Islet precursor cell (in vitro differentiated cells): ENCODE measurements at regions not wholly inside any gene's neighbourhood (a gene's known extent, or its start where the extent isn't known, plus 50 kb on each side); places are given as distances from the start of the nearest gene placed in this dataset.
A peak's percentile ranks its signal among the peaks of the same experiment; 100 is the strongest.

ENCODE experiments used
- DNase-seq: peaks from one replicate; pipeline ENCODE4 v3.0.0-alpha.2; 2018

DNA sequence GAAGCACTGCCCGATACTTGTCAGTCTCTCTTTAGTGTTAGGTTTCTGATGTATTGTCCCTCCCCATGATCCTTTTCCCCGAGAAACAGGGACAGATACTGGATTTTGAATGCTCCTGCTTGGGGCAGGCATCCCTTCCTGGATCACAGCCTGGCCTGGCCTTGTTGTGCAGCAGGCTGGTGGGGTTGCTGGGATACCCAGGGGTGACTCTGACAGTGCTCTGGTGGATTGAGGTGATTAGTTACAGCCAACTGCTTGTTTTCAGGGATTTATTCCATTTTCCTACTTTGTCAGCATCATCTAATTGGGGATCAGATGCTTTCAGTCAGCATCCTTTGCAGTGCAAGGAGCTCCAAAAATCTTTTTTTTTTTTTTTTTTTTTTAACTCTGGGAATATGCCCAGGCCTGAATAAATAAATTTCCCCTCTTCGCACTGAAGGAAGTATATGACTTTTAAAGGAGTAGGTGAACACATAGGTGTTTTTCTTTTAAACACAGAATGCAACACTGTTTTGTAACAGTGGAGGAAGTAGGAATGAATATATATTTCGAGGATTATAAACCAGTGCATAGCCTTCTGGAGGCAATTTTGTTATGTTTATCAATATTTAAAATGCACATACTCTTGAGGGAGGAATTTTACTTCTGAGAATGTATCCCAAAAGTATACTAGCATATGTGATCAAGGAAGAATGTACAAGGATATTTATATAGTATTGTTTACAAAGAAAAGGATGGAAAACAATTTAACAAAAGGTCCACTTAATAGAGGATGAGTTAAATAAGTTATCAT is 127.3 kb upstream of the ELL2 start:
- DNase-seq, result no peak

DNA sequence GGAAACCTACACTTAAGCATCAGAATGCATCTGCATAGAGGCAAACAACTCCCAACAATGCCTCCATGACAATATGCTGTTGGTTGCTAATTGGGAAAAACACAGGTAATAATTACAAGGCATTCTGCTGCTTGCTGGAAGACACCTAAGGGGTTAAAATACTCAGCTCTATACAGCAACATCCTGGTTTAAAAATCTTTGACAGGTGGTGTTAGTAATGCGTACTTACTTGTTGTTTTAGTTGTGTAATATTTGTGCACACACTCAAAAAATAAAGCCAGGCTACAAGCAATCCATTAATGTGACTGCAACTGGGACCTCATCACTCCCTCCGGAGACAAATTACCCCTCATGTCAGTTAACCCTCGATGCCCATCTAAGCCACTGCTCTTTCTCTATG is 126.3 kb upstream of the ELL2 start:
- DNase-seq, result no peak

DNA sequence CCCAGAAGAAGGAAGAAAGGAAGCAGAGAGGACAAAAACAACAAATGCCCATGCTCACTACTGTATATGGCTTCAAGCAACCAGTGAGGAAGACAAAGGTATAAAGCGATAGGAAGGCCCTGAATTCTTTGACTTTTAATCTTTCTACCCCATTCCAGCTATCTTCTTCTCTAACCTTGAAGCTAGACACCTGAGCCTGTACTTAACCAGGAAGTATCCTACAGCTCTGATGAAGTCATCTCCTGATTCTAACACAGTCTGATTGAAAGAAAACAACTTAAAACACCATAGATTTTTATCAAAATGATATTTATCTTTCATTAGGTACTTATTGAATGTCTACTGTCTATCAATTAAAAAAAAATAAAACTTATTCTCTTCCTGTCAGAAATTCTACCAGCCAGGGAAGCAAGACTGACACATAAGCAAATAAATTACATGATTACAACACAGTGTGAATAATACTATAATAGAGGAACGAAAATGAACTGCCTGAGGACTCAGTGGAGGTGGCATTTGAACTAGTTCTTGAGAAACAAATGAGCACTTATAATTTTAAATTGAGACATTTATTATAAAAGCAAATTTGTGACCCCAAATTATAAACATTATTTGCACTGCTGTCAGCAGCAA is 123.3 kb upstream of the ELL2 start:
- DNase-seq, result no peak

DNA sequence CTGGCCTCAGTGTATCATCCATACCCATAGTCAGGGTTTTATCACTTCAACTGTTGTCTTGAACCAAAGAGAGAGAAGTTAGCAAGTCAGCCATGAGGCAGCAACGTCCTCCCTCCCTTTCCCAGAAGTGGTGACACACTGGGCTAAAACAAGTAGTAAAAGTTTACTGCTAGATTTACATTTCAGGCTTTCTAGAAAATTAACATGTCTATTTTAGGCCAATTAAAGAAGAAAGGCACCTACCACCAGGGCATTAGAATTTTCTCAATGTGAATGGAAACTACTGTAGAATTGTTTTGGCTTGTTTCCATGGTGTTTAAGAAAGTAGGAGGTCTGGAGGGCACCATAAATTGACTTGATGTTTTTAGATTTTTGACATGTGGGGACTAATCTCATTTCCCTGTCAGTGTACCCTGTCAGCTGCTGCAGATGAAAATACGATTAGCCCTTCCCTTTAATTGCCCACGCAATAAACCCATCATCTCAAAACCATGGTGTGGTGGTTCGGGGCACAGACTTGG is 121.8 kb upstream of the ELL2 start:
- no peak for DNase-seq

DNA sequence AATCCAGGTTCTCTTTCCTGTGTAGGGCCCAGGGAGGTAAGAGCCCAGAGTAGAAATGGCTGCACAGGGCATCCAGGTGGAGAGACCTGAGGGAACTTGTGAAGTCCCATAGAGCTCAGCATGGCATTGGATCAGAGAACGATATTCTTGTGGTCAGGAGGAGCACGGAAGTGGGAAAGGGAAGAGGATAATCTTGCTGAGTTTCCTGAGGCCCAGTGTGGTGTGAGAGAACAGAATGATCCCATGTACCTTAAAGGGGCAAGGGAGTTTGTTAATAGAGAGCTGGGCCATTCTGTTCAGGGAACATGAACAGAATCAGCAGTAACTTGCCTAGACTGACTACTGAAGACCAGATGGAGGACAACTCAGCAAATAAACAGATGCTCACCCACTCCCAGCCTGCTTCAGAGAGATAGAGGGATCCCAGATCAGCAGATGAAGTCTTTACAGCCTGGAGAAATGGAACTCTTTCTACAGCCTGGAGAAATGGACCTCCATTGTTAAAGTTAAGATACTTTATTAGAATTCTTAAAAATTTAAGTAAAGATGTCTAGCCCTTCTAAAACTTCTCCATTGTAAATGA is 119.7 kb upstream of the ELL2 start:
- DNase-seq, result no peak

DNA sequence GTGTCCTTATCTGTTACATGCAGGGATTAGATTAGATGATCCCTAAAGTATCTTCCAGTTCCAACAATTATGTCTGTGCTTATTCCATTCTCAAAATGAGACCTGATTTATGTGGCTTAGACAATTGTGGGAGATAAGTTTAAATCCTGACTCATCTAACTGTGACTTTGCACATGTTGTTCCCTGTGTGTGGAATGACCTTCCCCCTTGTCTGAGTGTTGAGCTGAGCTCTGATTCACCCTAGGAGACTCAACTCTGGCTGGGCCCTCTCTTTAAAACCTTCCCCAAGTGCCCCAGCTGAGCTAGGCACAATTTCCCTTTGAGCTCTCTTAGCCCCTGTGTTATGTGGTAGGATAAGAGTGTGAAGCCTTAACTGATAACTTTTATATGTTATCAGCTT is 118.9 kb upstream of the ELL2 start:
- no peak for DNase-seq

DNA sequence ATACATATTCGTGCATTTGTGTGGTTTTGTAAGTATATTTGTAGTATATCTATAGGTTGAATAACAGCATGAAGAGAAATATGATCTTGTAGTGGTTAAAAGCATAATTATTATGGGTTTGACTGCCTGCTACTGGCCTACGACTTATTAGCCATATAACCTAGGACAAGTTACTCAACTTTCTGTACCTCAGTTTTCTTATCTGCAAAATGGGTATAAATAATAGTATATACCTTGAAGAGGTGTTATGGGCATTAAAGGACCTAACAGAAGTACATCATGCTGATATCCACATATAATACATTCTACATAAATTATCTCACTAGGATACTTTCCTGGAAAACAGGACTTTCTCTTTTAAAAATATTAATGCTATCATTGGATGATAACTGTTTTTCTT is 118.3 kb upstream of the ELL2 start:
- DNase-seq, result no peak

DNA sequence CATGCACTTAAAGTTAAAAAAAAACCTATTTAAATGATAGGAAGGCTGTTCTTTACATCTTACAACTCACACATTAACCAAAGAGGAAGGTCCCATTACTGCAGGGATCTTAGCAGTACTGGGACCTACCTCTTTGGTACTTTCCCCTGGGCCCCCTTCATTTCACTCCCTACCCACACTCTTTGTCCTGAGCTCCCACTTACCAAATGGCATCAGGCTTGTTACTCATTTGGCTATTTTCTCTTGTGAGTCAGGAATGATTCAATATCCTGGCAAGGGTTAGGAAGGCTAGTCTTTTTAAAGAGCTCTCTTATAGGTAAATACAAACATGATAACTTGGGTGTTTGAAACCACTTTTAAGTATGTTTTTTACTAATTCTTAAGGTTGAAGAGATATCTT is 117.4 kb upstream of the ELL2 start:
- DNase-seq, result no peak

DNA sequence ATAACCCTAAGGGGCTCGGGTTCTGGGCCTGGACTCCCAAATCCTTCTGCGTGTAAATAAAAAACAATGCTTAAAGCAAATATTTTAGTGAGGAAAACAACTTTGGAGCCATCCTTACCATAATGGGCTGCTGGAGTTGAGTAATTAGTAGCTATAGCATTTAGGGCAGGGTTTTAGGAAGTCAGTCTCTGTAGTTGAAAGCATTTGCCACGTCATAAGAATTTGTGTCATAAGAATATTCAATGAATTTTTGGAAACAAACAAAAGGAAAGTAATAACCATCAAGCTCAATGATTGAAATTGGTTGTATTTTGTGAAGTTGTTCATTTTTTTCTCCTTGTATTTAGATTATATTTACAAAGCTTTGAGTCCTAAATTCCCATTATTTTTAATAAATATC is 114.8 kb upstream of the ELL2 start:
- DNase-seq, result no peak

DNA sequence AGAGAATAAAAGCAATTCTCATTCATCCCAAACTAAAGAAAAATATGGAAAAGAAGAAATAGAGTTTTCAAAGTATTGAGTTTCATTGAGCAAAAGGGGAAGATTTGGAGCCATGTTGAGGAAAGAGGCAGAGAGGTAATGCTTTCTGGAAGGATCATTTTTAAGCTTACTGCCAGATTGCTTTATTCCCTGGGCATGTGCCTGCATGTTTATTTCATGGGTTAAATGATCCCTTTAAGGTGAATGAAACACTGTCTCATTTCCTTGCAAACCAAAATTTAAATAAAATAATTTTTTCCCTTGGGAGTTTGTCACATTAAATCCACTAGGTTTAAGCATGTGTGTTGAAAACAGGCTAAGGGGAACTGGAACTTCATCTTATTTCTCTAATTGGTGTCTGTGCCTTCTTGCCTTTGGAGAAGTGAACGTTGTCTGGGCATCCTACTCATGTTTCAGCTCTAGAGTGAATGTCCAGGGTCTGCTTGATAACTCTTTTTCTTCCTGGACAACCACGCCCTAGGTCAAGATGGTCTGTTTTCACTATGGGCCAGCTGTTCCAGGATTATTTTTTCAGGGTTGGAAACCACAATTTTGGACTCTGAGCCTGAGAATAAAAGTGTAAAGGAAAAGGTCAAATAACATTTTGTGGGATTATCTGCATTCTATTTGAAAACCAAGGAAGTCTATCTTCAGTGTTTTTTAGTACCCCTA is 114.1 kb upstream of the ELL2 start:
- no peak for DNase-seq

DNA sequence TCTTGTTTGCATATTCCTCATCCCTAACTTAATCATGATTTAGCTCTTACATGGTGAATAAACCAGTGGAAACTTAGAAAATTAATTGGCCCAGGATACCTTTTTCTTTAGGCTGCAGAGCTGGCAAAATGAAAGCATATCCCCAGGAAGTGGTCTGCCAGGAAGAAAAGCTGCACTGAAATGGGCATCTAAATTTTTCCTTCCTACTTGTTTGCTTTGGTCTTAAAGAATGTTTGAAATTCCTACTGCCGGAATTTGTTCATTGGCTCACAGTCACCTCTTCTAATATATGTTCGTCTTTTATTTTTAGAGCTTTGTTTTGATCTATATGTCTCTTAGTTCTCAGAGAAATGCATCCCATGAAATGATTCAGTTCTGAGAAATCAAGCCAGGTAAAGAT is 113.2 kb upstream of the ELL2 start:
- no peak for DNase-seq

DNA sequence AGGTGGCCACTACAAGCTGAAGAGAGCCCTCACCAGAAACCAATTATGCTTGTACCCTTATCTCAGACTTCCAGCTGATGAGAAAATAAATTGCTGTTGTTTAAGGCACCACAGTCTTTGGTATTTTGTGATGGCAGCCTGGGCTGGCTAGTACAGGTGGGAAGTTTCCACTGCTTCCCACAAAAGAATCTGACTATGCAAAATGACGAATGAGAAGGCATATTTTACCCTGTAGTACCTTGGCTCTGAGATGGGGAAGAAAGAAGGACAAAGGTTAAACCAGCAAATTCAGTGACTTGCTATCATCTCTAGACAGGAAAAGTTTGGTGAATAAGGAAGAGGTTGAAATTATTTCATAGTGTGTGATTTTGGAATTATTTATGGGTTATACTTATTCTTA is 112.8 kb upstream of the ELL2 start:
- no peak for DNase-seq

DNA sequence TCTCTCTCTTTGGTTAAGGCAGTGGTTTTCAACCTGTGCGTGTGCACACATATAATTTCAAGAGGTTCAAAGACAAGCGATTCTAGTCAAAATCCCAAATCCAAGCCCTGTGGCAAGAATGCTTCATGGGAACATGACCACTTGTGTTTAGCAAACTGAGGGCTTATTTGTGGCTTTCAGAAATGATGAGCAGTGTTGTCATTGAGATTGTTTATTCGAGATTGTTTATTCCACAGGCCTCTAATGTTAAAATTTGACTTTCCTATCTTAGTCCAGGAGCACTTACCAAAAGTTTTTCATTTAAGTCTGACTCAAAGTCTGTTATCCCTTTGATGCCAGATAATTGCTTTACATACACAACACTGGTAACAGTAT is 111.1 kb upstream of the ELL2 start:
- DNase-seq, result no peak

DNA sequence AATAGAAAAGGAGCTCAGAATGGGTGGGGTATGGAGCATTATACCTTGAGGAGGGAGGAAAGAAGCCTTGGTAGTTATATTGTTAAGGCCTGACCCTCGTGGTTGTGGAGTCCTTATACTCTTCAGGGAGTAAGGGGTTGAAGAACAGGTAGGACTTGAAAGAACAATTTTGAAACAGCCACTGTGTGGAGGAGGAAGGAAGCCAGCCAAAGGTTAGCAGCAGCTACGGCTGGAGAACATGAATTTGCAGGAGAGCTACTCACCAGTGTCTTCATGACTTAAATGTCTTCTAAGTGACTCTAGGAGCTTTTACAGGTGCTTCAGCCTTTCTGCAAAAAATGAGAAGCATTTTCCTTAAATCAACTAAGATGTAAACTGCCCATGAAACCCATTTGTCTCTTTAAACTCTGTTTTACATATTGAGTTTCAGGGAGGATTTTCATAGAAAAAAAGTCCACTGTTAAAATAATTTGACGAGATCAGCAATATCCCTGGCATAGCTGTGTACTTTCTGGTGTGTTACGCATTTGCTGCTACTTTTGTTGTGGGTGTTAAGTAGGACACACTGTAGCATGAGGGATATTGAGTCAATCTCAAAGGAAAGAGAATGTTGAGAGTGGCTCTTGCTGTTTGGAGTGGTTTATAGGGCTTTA is 110.6 kb upstream of the ELL2 start:
- DNase-seq, result no peak

DNA sequence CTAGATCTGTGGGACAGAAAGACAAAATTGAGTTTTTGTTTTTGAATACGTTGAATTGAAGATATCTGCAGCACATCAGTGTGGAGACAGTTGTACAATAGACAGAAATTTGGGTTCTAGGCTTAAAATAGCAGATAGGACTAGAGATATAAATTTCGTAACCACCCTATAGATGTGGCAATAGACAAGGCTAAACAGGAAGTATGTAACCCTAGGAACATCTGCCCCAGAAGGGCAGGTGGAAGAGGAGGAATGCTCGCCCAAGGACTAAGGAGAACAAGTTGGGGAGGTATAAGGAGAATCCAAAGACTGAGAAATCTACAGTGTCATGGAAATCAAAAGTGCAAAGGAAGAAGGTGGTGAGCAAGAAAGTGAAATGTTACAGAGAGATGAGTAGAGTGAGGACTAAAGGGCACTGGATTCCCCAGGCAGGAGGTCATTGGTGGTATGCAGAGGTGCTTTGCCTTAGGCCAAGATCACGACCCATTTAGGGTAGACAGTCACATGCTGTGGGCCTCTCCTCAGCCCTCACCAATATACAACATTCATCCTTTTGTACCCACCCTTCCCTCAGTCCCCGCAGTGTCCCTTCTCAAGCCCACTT is 109.1 kb upstream of the ELL2 start:
- DNase-seq, result no peak

DNA sequence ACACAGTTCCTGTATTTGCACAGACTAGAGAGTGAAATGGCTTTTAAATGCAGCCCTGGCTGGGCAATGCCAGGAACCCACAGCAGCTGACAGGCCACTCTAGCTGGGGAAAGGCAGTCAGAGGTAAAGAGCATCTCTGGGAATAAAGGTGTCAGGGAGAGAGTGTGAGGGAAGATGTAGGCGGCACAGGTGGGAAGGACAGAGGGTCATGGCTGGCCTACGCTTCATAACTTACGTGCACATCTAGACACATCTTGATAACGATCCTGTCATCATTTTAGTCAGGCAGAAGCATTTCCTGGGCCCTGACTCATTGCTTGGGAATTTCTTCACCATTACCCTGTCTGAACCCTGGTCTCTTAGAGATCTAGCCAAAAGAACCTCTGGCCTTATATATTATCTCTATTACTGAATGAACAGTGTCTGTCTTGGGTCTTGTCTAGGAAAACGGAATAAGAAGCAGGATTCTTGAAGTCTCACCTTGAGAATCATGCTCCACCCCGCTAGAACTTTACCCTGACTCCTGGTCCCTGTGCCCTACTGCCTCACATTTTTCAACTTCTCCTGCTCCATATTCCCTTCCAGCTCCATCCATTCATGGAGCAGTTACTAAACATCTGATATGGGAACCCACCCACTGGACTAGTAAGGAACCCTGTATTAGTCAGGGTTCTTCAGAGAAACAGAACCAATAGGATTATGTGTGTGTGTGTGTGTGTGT is 106.4 kb upstream of the ELL2 start:
- DNase-seq, result peak; percentile 91

DNA sequence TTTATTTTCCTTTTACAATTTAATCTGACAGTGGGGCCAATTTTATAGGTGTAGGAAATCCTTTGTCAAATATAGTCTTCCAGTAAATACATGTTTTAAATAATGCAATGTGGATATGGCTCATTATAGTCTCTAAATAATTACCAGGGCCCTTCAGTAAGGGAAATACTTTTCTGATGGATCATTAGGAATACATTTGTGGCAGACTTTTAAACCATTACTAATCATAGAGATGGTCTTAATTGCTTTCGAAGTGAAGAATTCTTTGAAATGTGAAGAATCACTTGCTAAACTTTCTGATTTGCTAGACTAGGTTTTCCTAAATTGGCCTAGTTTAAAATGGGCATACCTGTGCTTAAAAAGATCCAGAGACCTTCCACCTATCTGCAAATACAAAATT is 105.6 kb upstream of the ELL2 start:
- no peak for DNase-seq

DNA sequence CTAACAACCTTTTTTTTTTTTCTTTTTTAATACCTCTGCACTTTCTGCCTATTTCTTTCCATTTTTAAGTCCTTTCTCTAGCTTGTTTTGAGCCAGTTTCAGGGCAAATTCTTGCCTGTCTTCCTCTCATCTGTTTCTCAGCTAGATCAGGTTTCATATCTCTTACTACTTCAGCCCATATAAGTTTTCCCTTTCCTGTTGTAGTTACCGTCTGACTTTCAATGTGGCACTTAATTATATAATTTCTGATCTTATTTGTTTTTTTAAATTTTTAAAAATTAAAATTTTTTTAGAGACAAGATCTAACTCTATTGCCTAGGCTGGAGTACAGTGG is 104.7 kb upstream of the ELL2 start:
- no peak for DNase-seq

DNA sequence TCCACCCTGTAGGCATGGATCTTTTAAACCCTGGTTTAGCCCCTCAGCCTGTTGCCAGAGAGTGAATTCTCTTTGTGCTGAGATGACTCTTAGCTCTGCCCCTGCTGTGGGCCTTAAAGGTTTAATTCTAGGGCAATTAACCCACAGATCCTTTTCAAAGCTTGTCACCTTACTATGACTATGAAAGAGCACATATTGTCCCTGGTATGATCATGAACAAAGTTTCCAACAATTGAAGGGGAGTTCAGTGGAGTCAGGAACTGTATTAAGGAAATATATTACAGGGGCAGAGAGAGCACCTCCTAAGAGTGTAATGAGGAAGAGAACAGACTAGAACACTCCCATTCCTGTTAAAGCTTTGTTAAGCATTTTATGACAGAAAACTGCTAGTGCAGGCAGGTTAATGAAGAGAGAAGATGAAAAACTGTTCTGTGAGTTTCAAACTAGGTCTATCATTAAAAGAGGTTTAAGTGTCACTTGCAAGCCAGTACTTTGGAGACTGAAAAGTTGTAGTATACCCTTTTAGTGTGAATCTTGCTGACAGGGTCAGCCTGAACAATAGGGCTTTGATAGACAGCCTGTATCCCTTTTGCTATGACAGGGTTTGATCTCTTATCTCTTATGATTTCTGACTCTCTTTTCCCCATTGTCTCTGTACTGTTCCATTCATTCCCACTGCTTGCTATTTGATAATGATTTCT is 104.2 kb upstream of the ELL2 start:
- no peak for DNase-seq

DNA sequence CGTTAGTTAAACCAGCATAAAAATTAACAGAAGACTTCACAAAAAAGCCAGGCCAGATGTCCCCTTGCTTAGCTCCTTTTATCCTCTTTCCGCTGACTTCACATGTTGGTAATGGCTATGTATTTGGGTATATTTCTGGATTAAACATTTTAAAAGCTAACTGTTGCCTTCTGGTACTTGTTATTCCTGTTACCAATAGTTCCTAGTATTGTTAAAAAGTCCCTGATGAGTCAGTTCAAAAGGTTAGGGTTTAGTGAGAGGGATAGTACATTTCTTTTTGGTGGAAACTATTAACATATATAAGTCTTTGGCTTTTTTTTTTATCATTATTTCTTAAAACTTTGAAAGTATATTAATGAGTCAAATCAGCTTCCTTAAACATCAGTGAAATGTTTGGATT is 103.2 kb upstream of the ELL2 start:
- DNase-seq, result no peak

DNA sequence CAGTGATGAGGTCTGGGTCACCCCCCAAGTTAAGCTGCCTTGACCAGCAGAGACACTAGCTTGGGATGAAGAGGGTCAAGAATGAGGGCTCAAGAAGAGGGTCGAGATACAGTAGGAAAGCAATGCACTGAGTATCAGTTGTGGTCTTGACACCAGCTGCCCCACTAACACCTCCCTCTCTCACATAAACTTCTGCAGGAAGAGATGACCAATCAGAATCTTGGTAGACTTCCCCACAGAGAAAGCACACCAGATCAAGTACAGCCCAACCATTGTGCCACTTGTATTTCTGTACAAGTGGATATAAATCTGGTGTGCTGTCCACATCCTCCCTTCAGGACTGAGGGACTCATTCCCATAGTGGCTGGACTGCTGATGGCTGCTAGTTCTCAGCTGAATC is 101.2 kb upstream of the ELL2 start:
- no peak for DNase-seq

DNA sequence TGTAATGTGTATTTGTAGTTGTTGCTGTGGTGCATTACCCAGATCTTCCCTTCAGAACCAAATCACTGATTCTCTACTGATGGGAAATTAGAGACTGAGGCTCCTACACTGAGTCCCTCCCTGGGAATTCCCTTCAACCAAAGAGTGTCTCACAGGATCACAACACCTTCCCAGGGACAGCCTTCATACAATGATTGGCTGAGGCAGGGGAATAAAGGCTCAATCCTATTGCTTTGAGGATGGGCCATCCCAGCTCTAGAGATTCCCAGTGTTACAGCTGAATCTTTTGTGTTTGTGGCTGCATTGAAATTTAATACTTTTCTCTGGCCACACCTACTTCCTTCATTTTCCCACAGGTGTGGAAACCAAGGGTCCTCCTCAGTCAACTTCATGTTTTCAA is 96.4 kb upstream of the ELL2 start:
- DNase-seq, result no peak
